ENCODE measurements at regions not wholly inside any gene's neighbourhood (a gene's known extent, or its start where the extent isn't known, plus 50 kb on each side); places are given as distances from the start of the nearest gene placed in this dataset.

- no peak for TF ChIP-seq ZNF274 (IDR thresholded peaks at IDR 0.05; ENCODE audit: low read depth, low read length)
- no peak for TF ChIP-seq YY1 (IDR thresholded peaks at IDR 0.05; ENCODE audit: insufficient read depth, insufficient read length)
- TF ChIP-seq SUZ12 (IDR thresholded peaks at IDR 0.05; ENCODE audit: extremely low read depth, insufficient read depth, insufficient read length): no peak
These were observed 87.1 kb downstream of the KIF2B start for GRCh38 chr17:53909802-53910201.
